ENCODE measurements at regions not wholly inside any gene's neighbourhood (a gene's known extent, or its start where the extent isn't known, plus 50 kb on each side); places are given as distances from the start of the nearest gene placed in this dataset.

- DNase-seq = no peak
- Histone ChIP-seq H3K36me3 (no peaks in the 10 kb centered on the region), H3K27ac (no peak overlapping the region), H3K9me3 (no peaks in the 10 kb centered on the region), H3K4me1 (no peaks in the 10 kb centered on the region), H3K27me3 (no peaks in the 10 kb centered on the region), H3K4me3 (no peak overlapping the region)
- ATAC-seq = no peak
- no peak for TF ChIP-seq POLR2A (IDR thresholded peaks at IDR 0.05)
- no peak for TF ChIP-seq CTCF (IDR thresholded peaks at IDR 0.05)
- intact Hi-C loops (cut with DNase I) = no loop called here
These were observed 1853.7 kb upstream of the CELF4 start for GRCh38 chr18:39419315-39419714.

GRCh38 chr18:39415471-39415870 lies 1849.9 kb upstream of the CELF4 start:
- 64% methylated on average over 4 of the region's 4 CpGs for WGBS (ENCODE audit: insufficient coverage, low coverage, low lambda C conversion rate, missing lambda C conversion rate)
- intact Hi-C loops (cut with DNase I) = no loop called here
- DNase-seq (no peak), ATAC-seq (no peak)
- Histone ChIP-seq H3K9me3 (no peaks in the 10 kb centered on the region), H3K4me3 (no peak overlapping the region), H3K4me1 (no peaks in the 10 kb centered on the region), H3K36me3 (no peaks in the 10 kb centered on the region), H3K27ac (no peak overlapping the region), H3K27me3 (no peaks in the 10 kb centered on the region)
- TF ChIP-seq CTCF (IDR thresholded peaks at IDR 0.05) (no peak), POLR2A (IDR thresholded peaks at IDR 0.05) (no peak)

GRCh38 chr18:39414009-39414700 lies 1848.6 kb upstream of the CELF4 start:
- ATAC-seq (no peak), DNase-seq (no peak)
- Histone ChIP-seq H3K36me3 (no peaks in the 10 kb centered on the region), H3K27me3 (no peaks in the 10 kb centered on the region), H3K4me3 (no peak overlapping the region), H3K4me1 (no peaks in the 10 kb centered on the region), H3K27ac (no peak overlapping the region), H3K9me3 (no peaks in the 10 kb centered on the region)
- intact Hi-C loops (cut with DNase I) = no loop called here
- TF ChIP-seq POLR2A (IDR thresholded peaks at IDR 0.05) (no peak), CTCF (IDR thresholded peaks at IDR 0.05) (no peak)
- 73% methylated on average over 4 of the region's 4 CpGs for WGBS (ENCODE audit: insufficient coverage, low coverage, low lambda C conversion rate, missing lambda C conversion rate)

GRCh38 chr18:39406941-39407340 lies 1841.3 kb upstream of the CELF4 start:
- no peaks in the 10 kb centered on the region for H3K36me3 ChIP-seq
- H3K4me3 ChIP-seq = no peak overlapping the region
- DNase-seq (peak in 1 of 3 donors; percentile 51), ATAC-seq (peak; percentile 97 to 100 (median 98))
- TF ChIP-seq POLR2A (IDR thresholded peaks at IDR 0.05) (no peak), CTCF (IDR thresholded peaks at IDR 0.05) (no peak)
- 36% methylated on average over 3 of the region's 3 CpGs for WGBS (ENCODE audit: insufficient coverage, low coverage, low lambda C conversion rate, missing lambda C conversion rate)
- H3K27ac ChIP-seq = no peak overlapping the region
- no peaks in the 10 kb centered on the region for H3K9me3 ChIP-seq
- H3K27me3 ChIP-seq = no peaks in the 10 kb centered on the region
- intact Hi-C loops (cut with DNase I) = no loop called here
- peaks cover 0 to 7% (median 2%) of the 10 kb centered on the region in 4 donors for H3K4me1 ChIP-seq

GRCh38 chr18:39403121-39403520 lies 1837.5 kb upstream of the CELF4 start:
- WGBS (ENCODE audit: insufficient coverage, low coverage, low lambda C conversion rate, missing lambda C conversion rate) = 68% methylated on average over 2 of the region's 2 CpGs
- no peak for ATAC-seq
- intact Hi-C loops (cut with DNase I) = no loop called here
- Histone ChIP-seq H3K9me3 (no peaks in the 10 kb centered on the region), H3K36me3 (no peaks in the 10 kb centered on the region), H3K4me1 (peaks cover 0 to 7% (median 2%) of the 10 kb centered on the region in 4 donors), H3K27me3 (no peaks in the 10 kb centered on the region), H3K27ac (no peak overlapping the region), H3K4me3 (no peak overlapping the region)
- no peak for TF ChIP-seq POLR2A (IDR thresholded peaks at IDR 0.05)
- no peak for TF ChIP-seq CTCF (IDR thresholded peaks at IDR 0.05)
- DNase-seq = no peak
